ENCODE measurements at regions not wholly inside any gene's neighbourhood (a gene's known extent, or its start where the extent isn't known, plus 50 kb on each side); places are given as distances from the start of the nearest gene placed in this dataset.
"Not testable (repeated sequence)": the region's sequence is repeated elsewhere in the genome, so short reads cannot be mapped to it uniquely, and the experiment has no call there.

- TF ChIP-seq TOX (CRISPR knock-in tag; IDR thresholded peaks at IDR 0.05; ENCODE audit: borderline replicate concordance); ZFP30 (CRISPR knock-in tag; IDR thresholded peaks at IDR 0.05); TSHZ2 (CRISPR knock-in tag; IDR thresholded peaks at IDR 0.05); CREB5 (CRISPR knock-in tag; IDR thresholded peaks at IDR 0.05; ENCODE audit: low read depth): not testable (repeated sequence)
Observed at GRCh38 chr16:31692338-31692737, 164.6 kb downstream of the AHSP start.

Measured in SK-N-SH treated with all-trans-retinoic acid at 6 μM for 48 hours (cell line).